ENCODE measurements at regions not wholly inside any gene's neighbourhood (a gene's known extent, or its start where the extent isn't known, plus 50 kb on each side); places are given as distances from the start of the nearest gene placed in this dataset.

DNA sequence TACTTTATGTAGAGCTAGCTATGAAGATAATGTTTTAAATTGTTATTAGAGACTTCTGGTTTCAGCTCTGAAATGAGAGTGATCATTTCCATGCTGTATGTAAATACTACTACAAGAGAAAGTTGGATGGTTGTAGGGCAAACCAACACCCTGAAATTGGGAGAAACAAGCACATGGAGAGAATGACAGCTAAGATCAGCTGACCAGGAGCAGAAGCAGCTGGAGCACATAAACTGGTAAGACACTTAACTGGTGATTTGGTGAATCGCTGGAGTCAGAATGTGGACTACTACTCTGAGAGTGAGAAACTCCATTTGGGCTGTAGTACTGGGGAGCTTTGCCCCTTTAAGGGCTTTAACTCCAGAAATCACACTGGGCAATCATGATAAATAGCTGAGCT is 226.8 kb downstream of the RND3 start:
- RAD21 ChIA-PET (ENCODE audit: low non-redundant PET in 1 of 2, low total read pairs in 2 of 2, uncharacterized antibody in 2 of 2, unreplicated experiment in 2 of 2): no interaction called here
- no TSS peak for BruUV-seq (replicated peaks)
- Histone ChIP-seq H3K9me3 (ENCODE audit: control insufficient read depth in 1 of 2, insufficient read depth in 1 of 2, low read depth in 1 of 2, low read length in 2 of 2) (no peaks in the 10 kb centered on the region), H4K20me1 (ENCODE audit: insufficient read depth) (no peaks in the 10 kb centered on the region), H3K79me2 (ENCODE audit: insufficient read depth, low read length) (no peaks in the 10 kb centered on the region), H3K4me3 (replicated peaks in 1 of 2; ENCODE audit: low read depth in 1 of 2, low read length in 2 of 2) (no peak overlapping the region), H3K4me2 (ENCODE audit: low read length) (no peak overlapping the region), H3K27ac (ENCODE audit: low read depth, low read length) (no peak overlapping the region), H3K9ac (ENCODE audit: low read length) (no peak overlapping the region), H3K36me3 (ENCODE audit: control insufficient read depth in 1 of 2, insufficient read depth in 2 of 2, low read length in 2 of 2) (no peaks in the 10 kb centered on the region), H3K27me3 (ENCODE audit: insufficient read depth, low read length) (no peaks in the 10 kb centered on the region), H3K4me1 (ENCODE audit: control insufficient read depth in 1 of 2, insufficient read depth in 2 of 2, low read length in 2 of 2) (no peaks in the 10 kb centered on the region), H3K9me2 (ENCODE audit: insufficient read depth) (no peaks in the 10 kb centered on the region), H2AFZ (ENCODE audit: low read depth, low read length, poor library complexity, severe bottlenecking) (no peak overlapping the region)
- CTCF ChIA-PET: no interaction called here
- TF ChIP-seq, protein P1, sequence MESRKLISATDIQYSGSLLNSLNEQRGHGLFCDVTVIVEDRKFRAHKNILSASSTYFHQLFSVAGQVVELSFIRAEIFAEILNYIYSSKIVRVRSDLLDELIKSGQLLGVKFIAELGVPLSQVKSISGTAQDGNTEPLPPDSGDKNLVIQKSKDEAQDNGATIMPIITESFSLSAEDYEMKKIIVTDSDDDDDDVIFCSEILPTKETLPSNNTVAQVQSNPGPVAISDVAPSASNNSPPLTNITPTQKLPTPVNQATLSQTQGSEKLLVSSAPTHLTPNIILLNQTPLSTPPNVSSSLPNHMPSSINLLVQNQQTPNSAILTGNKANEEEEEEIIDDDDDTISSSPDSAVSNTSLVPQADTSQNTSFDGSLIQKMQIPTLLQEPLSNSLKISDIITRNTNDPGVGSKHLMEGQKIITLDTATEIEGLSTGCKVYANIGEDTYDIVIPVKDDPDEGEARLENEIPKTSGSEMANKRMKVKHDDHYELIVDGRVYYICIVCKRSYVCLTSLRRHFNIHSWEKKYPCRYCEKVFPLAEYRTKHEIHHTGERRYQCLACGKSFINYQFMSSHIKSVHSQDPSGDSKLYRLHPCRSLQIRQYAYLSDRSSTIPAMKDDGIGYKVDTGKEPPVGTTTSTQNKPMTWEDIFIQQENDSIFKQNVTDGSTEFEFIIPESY (IDR thresholded peaks at IDR 0.05; ENCODE audit: extremely low read depth, insufficient replicate concordance, low read length): no peak
- TF ChIP-seq SRF (IDR thresholded peaks at IDR 0.05; ENCODE audit: low read depth) (no peak), JUND (IDR thresholded peaks at IDR 0.05) (no peak), POLR2AphosphoS5 (IDR thresholded peaks at IDR 0.05; ENCODE audit: low read depth, low read length) (no peak), CEBPB (IDR thresholded peaks at IDR 0.05; ENCODE audit: low read depth) (no peak), POLR2A (IDR thresholded peaks at IDR 0.05; ENCODE audit: borderline replicate concordance, extremely low read depth, insufficient read depth, insufficient read length) (no peak)
- TF ChIP-seq, protein P2, sequence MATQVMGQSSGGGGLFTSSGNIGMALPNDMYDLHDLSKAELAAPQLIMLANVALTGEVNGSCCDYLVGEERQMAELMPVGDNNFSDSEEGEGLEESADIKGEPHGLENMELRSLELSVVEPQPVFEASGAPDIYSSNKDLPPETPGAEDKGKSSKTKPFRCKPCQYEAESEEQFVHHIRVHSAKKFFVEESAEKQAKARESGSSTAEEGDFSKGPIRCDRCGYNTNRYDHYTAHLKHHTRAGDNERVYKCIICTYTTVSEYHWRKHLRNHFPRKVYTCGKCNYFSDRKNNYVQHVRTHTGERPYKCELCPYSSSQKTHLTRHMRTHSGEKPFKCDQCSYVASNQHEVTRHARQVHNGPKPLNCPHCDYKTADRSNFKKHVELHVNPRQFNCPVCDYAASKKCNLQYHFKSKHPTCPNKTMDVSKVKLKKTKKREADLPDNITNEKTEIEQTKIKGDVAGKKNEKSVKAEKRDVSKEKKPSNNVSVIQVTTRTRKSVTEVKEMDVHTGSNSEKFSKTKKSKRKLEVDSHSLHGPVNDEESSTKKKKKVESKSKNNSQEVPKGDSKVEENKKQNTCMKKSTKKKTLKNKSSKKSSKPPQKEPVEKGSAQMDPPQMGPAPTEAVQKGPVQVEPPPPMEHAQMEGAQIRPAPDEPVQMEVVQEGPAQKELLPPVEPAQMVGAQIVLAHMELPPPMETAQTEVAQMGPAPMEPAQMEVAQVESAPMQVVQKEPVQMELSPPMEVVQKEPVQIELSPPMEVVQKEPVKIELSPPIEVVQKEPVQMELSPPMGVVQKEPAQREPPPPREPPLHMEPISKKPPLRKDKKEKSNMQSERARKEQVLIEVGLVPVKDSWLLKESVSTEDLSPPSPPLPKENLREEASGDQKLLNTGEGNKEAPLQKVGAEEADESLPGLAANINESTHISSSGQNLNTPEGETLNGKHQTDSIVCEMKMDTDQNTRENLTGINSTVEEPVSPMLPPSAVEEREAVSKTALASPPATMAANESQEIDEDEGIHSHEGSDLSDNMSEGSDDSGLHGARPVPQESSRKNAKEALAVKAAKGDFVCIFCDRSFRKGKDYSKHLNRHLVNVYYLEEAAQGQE (IDR thresholded peaks at IDR 0.05; ENCODE audit: low read depth): no peak
- TF ChIP-seq, protein P3, sequence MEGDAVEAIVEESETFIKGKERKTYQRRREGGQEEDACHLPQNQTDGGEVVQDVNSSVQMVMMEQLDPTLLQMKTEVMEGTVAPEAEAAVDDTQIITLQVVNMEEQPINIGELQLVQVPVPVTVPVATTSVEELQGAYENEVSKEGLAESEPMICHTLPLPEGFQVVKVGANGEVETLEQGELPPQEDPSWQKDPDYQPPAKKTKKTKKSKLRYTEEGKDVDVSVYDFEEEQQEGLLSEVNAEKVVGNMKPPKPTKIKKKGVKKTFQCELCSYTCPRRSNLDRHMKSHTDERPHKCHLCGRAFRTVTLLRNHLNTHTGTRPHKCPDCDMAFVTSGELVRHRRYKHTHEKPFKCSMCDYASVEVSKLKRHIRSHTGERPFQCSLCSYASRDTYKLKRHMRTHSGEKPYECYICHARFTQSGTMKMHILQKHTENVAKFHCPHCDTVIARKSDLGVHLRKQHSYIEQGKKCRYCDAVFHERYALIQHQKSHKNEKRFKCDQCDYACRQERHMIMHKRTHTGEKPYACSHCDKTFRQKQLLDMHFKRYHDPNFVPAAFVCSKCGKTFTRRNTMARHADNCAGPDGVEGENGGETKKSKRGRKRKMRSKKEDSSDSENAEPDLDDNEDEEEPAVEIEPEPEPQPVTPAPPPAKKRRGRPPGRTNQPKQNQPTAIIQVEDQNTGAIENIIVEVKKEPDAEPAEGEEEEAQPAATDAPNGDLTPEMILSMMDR (IDR thresholded peaks at IDR 0.05 in 2 of 3, conservative IDR thresholded peaks at IDR 0.05 in 1 of 3; ENCODE audit: borderline replicate concordance in 1 of 3, insufficient read depth in 1 of 3, low read depth in 2 of 3, low read length in 2 of 3): no peak
- DNase-seq (ENCODE audit: low read depth, low spot score) (no peak), ATAC-seq (no peak)
- POLR2A ChIA-PET: no interaction called here
- intact Hi-C loops (cut with micrococcal nuclease): no loop called here
